NCI-H2029 (cell line): ENCODE measurements at regions not wholly inside any gene's neighbourhood (a gene's known extent, or its start where the extent isn't known, plus 50 kb on each side); places are given as distances from the start of the nearest gene placed in this dataset.
"Not testable (repeated sequence)": the region's sequence is repeated elsewhere in the genome, so short reads cannot be mapped to it uniquely, and the experiment has no call there.

Experiments used
- DNase-seq: peaks from one replicate; lab custom pipeline; 2025; lab: John Stamatoyannopoulos, UW

GRCh38 chr1:83509301-83509781 is 489.6 kb downstream of the TTLL7 start:
- DNase-seq, result no peak

- DNase-seq, result no peak
These were observed 490.3 kb downstream of the TTLL7 start for GRCh38 chr1:83508485-83509151.

DNA sequence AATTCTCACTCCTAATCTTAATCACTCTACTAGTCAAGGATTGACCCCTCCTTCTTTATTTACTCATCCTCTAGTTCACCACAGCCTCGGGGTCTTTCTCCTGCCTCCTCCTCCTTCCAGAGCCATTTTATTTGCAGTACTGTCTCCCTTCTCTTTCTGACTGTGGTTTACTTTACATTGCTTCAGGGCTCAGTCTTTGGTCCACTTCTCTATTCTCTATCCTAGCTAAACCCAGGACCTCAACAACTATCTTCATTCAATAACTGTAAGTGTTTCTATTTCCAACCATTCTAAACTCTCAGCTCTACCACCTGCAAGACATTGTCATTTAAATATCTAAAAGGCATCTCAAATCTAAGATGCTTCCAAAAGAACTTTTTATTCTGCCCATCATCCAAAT is 493.8 kb downstream of the TTLL7 start:
- DNase-seq, result no peak

DNA sequence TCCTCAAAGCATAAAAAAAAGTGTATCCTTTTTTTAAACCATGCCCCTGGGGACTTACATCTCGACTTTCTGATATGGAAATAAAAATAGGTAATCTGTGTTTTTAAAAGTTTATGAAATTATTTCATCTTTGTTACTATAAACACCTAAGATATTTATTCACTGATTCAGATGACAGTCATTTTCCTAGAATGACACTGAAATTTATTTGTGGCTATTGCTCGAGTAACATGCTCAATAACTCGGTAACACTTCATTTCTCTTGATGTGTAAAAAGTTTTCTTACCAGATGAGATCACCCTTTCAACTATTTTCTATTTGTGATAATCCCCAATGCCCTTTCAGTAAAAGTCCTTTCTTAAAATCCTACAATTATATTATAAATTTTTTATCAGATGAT is 495.8 kb downstream of the TTLL7 start:
- no peak for DNase-seq

GRCh38 chr1:83500987-83501591 is 497.8 kb downstream of the TTLL7 start:
- no peak for DNase-seq

- no peak for DNase-seq
These were observed 498.4 kb downstream of the TTLL7 start for GRCh38 chr1:83500531-83500930.

- DNase-seq, result no peak
These were observed 498.9 kb downstream of the TTLL7 start for GRCh38 chr1:83499998-83500397.

DNA sequence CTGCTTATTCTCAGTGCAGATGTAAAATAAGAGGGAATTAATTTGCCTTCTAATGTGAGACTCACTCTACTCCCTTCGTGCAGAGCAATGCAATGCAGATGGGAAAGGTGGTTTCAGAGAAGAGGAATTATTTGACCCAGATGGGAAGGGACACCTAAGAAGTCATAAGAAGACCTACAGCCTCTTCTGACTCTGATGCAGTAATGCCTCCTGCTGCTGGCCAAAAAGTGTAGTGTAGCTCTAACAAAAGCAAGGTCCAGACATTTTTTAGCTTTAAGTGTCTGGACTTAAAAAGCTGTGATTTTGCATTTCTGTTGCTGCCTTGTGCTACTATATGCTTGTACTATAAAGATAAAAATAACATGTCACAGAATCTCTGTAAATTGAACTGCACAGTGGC is 501.4 kb downstream of the TTLL7 start:
- DNase-seq, result no peak

DNA sequence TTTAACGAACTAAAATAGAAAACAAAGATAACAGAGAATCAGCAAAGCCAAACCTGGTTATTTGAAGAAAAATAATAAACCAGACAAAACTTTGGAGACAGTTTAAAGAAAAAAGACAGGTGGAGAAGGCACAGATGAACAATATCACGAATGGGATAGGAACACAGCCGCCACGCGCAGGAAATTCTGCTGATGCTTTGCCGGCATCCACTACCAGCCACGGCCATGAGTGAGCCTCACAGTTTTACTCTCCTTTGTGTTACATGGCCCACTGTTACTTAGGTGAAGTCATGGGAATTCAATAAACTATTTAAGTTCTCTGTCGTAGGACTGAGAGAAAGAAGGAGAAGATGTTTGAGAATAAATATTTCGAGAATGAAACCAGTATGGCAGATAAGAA is 503.4 kb downstream of the TTLL7 start:
- DNase-seq, result no peak

DNA sequence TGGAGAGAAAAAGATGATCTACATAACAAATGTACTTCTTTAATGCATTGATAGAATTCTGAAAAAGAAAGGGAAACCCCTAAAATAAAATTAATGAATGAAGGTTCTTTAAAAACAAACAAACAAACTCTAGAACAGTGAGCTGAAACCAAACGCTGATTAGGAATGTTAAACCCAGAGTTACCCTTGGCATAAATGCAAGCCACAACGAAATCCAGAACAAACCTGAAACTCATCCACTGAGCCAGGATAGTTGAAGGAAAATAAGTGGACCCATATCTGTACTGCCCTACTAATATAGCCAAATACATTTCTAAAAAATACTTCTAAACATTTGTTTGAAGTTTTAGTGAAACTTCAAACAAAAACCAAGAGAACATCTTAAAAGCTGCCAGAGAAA is 505.3 kb downstream of the TTLL7 start:
- DNase-seq, result no peak

DNA sequence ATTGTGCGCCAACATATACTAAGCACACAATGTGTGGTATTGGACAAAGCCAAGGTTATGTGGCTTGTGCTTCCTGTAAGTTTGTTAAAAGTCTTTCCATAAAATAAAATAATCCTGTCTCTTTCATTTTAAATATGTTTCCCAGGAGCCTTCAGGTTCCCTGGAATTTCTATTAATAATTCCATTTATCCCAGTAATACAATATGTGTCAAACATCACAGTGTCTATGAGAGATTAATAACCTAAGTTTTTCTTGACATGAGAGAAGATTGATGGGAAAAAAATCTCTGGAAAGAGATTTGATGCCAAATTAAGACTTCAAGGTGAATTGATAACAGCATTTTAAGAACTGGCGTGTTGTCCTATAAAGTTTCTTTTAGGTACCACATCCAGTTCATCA is 507.0 kb downstream of the TTLL7 start:
- DNase-seq, result no peak

- no peak for DNase-seq
These were observed 507.9 kb downstream of the TTLL7 start for GRCh38 chr1:83490988-83491387.

DNA sequence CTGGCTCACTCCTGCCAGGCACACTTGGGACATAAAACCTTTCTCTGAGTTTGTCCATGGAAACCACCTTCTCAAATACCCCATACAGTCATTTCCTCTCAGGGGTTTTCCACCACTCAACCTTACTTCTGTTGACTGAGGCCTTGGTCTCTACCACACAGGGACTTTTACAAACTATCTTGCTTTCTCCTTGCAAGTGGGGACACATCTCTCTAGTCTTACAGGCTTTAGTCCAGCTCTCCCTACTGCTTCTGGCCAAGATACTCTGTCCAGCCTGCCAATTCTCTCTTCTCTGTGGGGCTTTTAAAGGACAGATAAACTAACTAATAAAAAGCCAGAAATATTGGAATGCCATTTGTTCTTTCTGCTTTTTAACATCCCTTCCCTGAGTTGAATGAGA is 510.8 kb downstream of the TTLL7 start:
- not testable (repeated sequence) for DNase-seq

- not testable (repeated sequence) for DNase-seq
These were observed 511.5 kb downstream of the TTLL7 start for GRCh38 chr1:83487460-83487859.

- DNase-seq, result not testable (repeated sequence)
These were observed 513.5 kb downstream of the TTLL7 start for GRCh38 chr1:83485314-83486019.

- not testable (repeated sequence) for DNase-seq
These were observed 517.6 kb downstream of the TTLL7 start for GRCh38 chr1:83481284-83481683.

DNA sequence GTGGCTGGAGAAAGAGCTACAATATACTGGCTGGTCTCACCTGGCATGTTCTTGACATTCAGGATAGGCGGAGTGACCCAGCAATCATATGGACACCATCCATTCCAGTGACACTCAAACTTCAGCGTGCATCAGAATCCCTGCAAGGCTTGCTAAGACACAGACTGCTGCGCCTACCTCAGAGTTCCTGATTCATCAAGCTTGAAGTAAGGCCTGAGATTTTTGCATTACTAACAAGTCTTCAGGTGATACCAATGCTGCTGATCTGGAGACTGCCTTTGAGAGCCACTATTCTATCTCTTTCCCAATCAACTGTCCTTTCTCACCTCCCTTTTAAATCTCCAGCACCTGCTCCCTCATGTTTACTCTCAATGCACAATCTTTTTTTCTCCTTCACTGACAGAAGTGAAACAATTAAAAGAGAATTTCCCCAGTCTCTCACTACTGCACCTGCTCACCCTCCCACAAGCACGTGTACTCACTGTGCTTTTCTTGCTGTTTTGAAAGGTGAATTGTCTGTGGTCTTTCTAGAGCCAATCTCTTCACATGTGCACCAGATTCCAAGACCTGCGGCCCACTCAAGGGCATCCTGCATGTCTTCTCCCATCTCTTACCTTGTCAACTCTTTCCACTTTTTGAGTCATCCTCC is 519.2 kb downstream of the TTLL7 start:
- not testable (repeated sequence) for DNase-seq

- DNase-seq, result not testable (repeated sequence)
These were observed 520.8 kb downstream of the TTLL7 start for GRCh38 chr1:83478127-83478526.

DNA sequence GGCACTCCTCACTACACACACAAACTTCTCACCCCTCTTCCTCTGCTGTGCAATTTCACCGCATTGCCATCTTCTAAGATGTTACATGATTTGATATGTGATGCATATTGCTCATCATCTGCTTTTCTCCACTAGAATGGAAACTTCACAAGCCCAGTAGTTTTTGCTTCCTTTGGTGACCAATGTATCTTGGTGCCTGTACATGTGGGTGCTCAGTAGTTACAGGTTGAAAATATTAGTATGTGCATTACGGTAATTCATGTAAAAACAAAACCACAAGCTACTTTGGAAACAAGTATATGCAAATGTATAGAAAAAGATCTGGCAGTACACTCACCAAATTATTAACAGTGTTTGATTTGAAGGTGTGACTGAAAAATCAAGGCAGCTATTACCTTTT is 522.4 kb downstream of the TTLL7 start:
- not testable (repeated sequence) for DNase-seq

DNA sequence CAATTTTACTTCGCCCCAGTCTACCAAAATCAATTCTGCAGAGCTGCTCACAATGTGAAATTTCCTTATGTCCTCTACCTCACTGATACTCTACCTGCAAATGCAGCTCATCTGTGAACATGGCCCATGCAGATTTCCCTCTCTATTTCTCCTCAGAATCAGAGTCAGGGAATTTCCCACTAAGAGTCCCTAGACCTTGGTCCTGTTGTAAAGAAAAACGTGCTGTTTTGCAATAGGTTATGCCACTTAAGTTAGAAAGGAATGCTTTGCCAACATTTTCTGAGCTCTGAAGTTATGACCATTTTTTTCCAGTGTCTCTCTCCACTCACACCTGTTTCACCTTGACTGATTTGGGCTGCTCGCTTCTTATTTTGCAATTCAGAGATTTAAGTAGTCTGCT is 524.0 kb downstream of the TTLL7 start:
- DNase-seq, result not testable (repeated sequence)

DNA sequence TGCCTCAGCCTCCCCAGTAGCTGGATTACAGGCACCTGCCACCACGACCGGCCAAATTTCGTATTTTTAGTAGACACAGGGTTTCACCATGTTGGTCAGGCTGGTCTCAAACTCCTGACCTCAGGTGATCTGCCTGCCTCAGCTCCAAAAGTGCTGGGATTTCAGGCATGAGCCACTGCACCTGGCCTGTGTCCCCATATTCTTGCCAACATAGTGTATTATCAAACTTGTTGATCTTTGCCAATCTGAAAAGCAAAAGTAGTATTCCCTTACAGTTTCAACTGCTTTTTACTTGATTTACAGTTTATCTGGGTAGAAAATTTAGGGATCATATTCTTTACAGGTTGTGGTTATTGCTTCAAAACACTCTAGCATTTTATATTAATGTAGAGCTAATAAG is 524.9 kb downstream of the TTLL7 start:
- DNase-seq, result not testable (repeated sequence)

GRCh38 chr1:83472066-83472465 is 526.9 kb downstream of the TTLL7 start:
- DNase-seq, result not testable (repeated sequence)

DNA sequence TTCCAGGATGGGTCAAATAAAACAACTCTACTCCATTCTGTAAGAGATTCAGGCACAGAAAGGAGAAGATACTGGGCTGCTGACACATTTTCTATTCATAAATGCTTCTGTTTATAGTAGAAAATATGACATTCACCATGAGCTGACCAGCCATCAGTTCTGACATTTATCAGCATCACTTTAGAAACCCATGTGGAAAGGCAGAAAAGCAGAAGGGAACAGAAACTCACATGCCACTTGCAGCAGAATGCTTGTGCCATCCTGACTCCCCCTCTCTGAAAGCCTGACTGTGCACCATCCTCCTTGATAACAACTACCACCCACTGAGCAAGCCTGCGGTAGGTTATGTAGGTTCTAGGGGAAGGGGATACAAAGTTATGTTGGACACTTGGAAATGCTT is 527.7 kb downstream of the TTLL7 start:
- not testable (repeated sequence) for DNase-seq
